SK-N-SH (cell line): ENCODE measurements at regions not wholly inside any gene's neighbourhood (a gene's known extent, or its start where the extent isn't known, plus 50 kb on each side); places are given as distances from the start of the nearest gene placed in this dataset.

Experiments
- CHD2 ChIP-seq: fragments of 150-350 bp; IDR thresholded peaks from 2 replicates; pipeline ENCODE4 v1.6.1; 2018; ENCODE audit warnings: low read length; ENCODE audit not compliant: partially characterized antibody
- EP300 ChIP-seq, 2 experiments: IDR thresholded peaks; 2 replicates each; pipeline versions ENCODE4 v1.4.0 to v1.6.1; 2012; ENCODE audit warnings: borderline replicate concordance in 1 of 2, low read depth in 1 of 2, low read length in 1 of 2
- FOXM1 ChIP-seq: IDR thresholded peaks from 2 replicates; pipeline ENCODE4 v1.4.0; 2012; ENCODE audit warnings: low read depth, mild to moderate bottlenecking
- NRF1 ChIP-seq: IDR thresholded peaks from 2 replicates; pipeline ENCODE4 v1.6.1; 2012; ENCODE audit warnings: low read depth, mild to moderate bottlenecking, low read length
- SIN3A ChIP-seq: IDR thresholded peaks from 2 replicates; pipeline ENCODE4 v1.6.1; 2012; ENCODE audit warnings: low read depth, mild to moderate bottlenecking, low read length, moderate library complexity, borderline replicate concordance
- TAF1 ChIP-seq: IDR thresholded peaks from 2 replicates; pipeline ENCODE4 v1.6.1; 2012; ENCODE audit warnings: low read depth, mild to moderate bottlenecking, low read length, moderate library complexity, borderline replicate concordance
- TCF12 ChIP-seq: IDR thresholded peaks from 2 replicates; pipeline ENCODE4 v1.4.0; 2012
- TF ChIP-seq, protein P1 (sequence below): fragments of 150-350 bp; IDR thresholded peaks from 2 replicates; pipeline ENCODE4 v1.6.1; 2017; ENCODE audit warnings: antibody characterized with exemption, low read length, low read depth, borderline replicate concordance
- TF ChIP-seq, protein P2 (sequence below): fragments of 200-600 bp; sonication (generic); IDR thresholded peaks from 2 replicates; pipeline ENCODE4 v1.6.1; 2017; ENCODE audit warnings: antibody characterized with exemption, mild to moderate bottlenecking, moderate library complexity
- TF ChIP-seq, protein P3 (sequence below): IDR thresholded peaks from 2 replicates; pipeline ENCODE4 v1.4.0; 2012; ENCODE audit warnings: low read depth
- TF ChIP-seq, protein P4 (sequence below): IDR thresholded peaks from 2 replicates; pipeline ENCODE4; 2012
- TF ChIP-seq, protein P5 (sequence below): IDR thresholded peaks from 2 replicates; pipeline ENCODE4 v1.6.1; 2012; ENCODE audit warnings: mild to moderate bottlenecking, low read depth, low read length, moderate library complexity

DNA sequence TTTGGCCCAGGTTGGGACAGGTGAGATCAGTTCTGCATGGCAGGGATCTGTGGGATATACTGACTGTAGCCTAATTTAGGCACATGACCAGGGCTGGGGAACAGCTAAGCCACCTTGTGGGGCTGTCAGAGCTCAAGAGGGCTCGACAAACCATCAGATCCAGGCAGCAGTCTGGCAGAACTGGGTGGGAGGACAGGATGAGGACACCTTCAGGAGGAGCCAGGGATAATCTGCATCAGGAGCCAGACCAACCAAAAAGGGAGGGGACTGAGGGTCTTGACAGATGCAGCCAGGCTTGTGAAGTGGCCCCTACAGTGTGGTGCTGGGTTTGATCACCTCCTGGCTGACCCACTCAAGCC lies 123.4 kb downstream of the MAFB start:
- TF ChIP-seq, protein P1, sequence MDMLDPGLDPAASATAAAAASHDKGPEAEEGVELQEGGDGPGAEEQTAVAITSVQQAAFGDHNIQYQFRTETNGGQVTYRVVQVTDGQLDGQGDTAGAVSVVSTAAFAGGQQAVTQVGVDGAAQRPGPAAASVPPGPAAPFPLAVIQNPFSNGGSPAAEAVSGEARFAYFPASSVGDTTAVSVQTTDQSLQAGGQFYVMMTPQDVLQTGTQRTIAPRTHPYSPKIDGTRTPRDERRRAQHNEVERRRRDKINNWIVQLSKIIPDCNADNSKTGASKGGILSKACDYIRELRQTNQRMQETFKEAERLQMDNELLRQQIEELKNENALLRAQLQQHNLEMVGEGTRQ, result no peak
- TF ChIP-seq, protein P2, sequence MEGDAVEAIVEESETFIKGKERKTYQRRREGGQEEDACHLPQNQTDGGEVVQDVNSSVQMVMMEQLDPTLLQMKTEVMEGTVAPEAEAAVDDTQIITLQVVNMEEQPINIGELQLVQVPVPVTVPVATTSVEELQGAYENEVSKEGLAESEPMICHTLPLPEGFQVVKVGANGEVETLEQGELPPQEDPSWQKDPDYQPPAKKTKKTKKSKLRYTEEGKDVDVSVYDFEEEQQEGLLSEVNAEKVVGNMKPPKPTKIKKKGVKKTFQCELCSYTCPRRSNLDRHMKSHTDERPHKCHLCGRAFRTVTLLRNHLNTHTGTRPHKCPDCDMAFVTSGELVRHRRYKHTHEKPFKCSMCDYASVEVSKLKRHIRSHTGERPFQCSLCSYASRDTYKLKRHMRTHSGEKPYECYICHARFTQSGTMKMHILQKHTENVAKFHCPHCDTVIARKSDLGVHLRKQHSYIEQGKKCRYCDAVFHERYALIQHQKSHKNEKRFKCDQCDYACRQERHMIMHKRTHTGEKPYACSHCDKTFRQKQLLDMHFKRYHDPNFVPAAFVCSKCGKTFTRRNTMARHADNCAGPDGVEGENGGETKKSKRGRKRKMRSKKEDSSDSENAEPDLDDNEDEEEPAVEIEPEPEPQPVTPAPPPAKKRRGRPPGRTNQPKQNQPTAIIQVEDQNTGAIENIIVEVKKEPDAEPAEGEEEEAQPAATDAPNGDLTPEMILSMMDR, result no peak
- TF ChIP-seq, protein P3, sequence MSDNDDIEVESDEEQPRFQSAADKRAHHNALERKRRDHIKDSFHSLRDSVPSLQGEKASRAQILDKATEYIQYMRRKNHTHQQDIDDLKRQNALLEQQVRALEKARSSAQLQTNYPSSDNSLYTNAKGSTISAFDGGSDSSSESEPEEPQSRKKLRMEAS, result no peak
- TF ChIP-seq EP300 (IDR thresholded peaks at IDR 0.05; ENCODE audit: borderline replicate concordance in 1 of 2, low read depth in 1 of 2, low read length in 1 of 2) (no peak), SIN3A (no peak), NRF1 (no peak), TCF12 (no peak), TAF1 (no peak), CHD2 (no peak), FOXM1 (no peak)
- TF ChIP-seq, protein P4, sequence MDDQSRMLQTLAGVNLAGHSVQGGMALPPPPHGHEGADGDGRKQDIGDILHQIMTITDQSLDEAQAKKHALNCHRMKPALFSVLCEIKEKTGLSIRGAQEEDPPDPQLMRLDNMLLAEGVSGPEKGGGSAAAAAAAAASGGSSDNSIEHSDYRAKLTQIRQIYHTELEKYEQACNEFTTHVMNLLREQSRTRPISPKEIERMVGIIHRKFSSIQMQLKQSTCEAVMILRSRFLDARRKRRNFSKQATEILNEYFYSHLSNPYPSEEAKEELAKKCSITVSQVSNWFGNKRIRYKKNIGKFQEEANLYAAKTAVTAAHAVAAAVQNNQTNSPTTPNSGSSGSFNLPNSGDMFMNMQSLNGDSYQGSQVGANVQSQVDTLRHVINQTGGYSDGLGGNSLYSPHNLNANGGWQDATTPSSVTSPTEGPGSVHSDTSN, result no peak
- TF ChIP-seq, protein P5, sequence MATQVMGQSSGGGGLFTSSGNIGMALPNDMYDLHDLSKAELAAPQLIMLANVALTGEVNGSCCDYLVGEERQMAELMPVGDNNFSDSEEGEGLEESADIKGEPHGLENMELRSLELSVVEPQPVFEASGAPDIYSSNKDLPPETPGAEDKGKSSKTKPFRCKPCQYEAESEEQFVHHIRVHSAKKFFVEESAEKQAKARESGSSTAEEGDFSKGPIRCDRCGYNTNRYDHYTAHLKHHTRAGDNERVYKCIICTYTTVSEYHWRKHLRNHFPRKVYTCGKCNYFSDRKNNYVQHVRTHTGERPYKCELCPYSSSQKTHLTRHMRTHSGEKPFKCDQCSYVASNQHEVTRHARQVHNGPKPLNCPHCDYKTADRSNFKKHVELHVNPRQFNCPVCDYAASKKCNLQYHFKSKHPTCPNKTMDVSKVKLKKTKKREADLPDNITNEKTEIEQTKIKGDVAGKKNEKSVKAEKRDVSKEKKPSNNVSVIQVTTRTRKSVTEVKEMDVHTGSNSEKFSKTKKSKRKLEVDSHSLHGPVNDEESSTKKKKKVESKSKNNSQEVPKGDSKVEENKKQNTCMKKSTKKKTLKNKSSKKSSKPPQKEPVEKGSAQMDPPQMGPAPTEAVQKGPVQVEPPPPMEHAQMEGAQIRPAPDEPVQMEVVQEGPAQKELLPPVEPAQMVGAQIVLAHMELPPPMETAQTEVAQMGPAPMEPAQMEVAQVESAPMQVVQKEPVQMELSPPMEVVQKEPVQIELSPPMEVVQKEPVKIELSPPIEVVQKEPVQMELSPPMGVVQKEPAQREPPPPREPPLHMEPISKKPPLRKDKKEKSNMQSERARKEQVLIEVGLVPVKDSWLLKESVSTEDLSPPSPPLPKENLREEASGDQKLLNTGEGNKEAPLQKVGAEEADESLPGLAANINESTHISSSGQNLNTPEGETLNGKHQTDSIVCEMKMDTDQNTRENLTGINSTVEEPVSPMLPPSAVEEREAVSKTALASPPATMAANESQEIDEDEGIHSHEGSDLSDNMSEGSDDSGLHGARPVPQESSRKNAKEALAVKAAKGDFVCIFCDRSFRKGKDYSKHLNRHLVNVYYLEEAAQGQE, result no peak
